ENCODE measurements at regions not wholly inside any gene's neighbourhood (a gene's known extent, or its start where the extent isn't known, plus 50 kb on each side); places are given as distances from the start of the nearest gene placed in this dataset.

- no peak for TF ChIP-seq RAD21 (IDR thresholded peaks at IDR 0.05; ENCODE audit: low read depth)
- TF ChIP-seq EGR1 (IDR thresholded peaks at IDR 0.05) = no peak
- no peak for TF ChIP-seq EP300 (IDR thresholded peaks at IDR 0.05; ENCODE audit: borderline replicate concordance)
- TF ChIP-seq YY1 (IDR thresholded peaks at IDR 0.05; ENCODE audit: low read depth) = no peak
- no peak for TF ChIP-seq REST (IDR thresholded peaks at IDR 0.05; ENCODE audit: low read depth)
- no peak for TF ChIP-seq ZBTB7A (IDR thresholded peaks at IDR 0.05; ENCODE audit: low read depth)
- TF ChIP-seq FOXM1 (IDR thresholded peaks at IDR 0.05; ENCODE audit: borderline replicate concordance, low read depth) = no peak
- no peak for TF ChIP-seq MAX (IDR thresholded peaks at IDR 0.05)
- no peak for TF ChIP-seq CREB1 (IDR thresholded peaks at IDR 0.05; ENCODE audit: low read depth)
These were observed 107.4 kb upstream of the RHOBTB1 start for GRCh38 chr10:61051344-61051743.
